ENCODE measurements at regions not wholly inside any gene's neighbourhood (a gene's known extent, or its start where the extent isn't known, plus 50 kb on each side); places are given as distances from the start of the nearest gene placed in this dataset.

DNA sequence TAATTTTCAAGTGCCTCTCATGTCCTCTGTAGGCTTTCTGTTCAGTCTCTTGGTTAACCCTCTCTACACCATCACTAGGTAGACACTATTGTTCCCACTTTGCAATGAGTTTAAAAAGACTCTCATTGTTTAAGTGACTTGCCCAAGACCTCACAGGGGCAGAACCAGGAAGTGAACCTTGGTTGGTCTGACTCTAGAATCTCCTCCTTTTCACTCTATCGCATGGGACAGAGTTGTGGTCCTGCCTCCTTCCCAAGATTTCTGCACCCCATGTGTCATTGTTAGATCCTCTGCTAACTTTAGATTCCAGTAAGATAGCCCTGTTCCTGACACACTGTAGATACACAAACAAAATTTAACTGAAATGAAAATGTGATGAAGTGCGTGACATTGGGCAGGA, 481.7 kb upstream of the USP24 start:
- no peak overlapping the region for H2AFZ ChIP-seq (ENCODE audit: low read length)
- Mint-ChIP-seq H3K4me3 (no peak overlapping the region), H3K36me3 (ENCODE audit: insufficient read depth in 1 of 3, low read depth in 3 of 3) (no peaks in the 10 kb centered on the region), H3K4me1 (no peaks in the 10 kb centered on the region), H3K27me3 (ENCODE audit: low read depth) (no peaks in the 10 kb centered on the region), H3K9me3 (no peaks in the 10 kb centered on the region), H3K27ac (no peak overlapping the region)
- no peak overlapping the region for H2AK5ac ChIP-seq (ENCODE audit: insufficient read length, low read length)
- no peak overlapping the region for H2BK20ac ChIP-seq (ENCODE audit: low read depth, low read length, poor library complexity, severe bottlenecking)
- DNase-seq, result no peak
- H3K4ac ChIP-seq (ENCODE audit: low read depth, low read length), result no peak overlapping the region
- no peak overlapping the region for H3T11ph ChIP-seq (ENCODE audit: low read length)
- H2BK120ac ChIP-seq (ENCODE audit: low read depth, low read length, poor library complexity, severe bottlenecking), result no peak overlapping the region
- H3K27ac ChIP-seq (ENCODE audit: insufficient read length, low read depth, low read length), result no peak overlapping the region
- H3K4me1 ChIP-seq (ENCODE audit: insufficient read depth, low read length), result no peaks in the 10 kb centered on the region
- no peak overlapping the region for H4K5ac ChIP-seq (ENCODE audit: insufficient read length, low read depth, low read length)
- no peak overlapping the region for H3K23ac ChIP-seq (ENCODE audit: insufficient read length, low read depth, low read length)
- no peaks in the 10 kb centered on the region for H3K27me3 ChIP-seq (ENCODE audit: insufficient read depth, low read length)
- TF ChIP-seq, protein P1, sequence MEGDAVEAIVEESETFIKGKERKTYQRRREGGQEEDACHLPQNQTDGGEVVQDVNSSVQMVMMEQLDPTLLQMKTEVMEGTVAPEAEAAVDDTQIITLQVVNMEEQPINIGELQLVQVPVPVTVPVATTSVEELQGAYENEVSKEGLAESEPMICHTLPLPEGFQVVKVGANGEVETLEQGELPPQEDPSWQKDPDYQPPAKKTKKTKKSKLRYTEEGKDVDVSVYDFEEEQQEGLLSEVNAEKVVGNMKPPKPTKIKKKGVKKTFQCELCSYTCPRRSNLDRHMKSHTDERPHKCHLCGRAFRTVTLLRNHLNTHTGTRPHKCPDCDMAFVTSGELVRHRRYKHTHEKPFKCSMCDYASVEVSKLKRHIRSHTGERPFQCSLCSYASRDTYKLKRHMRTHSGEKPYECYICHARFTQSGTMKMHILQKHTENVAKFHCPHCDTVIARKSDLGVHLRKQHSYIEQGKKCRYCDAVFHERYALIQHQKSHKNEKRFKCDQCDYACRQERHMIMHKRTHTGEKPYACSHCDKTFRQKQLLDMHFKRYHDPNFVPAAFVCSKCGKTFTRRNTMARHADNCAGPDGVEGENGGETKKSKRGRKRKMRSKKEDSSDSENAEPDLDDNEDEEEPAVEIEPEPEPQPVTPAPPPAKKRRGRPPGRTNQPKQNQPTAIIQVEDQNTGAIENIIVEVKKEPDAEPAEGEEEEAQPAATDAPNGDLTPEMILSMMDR (conservative IDR thresholded peaks at IDR 0.05), result no peak
- H3K56ac ChIP-seq (ENCODE audit: insufficient read length, low read depth, low read length), result no peak overlapping the region
- no peak overlapping the region for H4K91ac ChIP-seq (ENCODE audit: insufficient read length, low read depth, low read length)
- no peak overlapping the region for H2BK15ac ChIP-seq (ENCODE audit: low read depth, low read length)
- no peak overlapping the region for H2BK12ac ChIP-seq (ENCODE audit: insufficient read length, low read depth, low read length)
- no peak overlapping the region for H3K18ac ChIP-seq (ENCODE audit: insufficient read length, low read depth, low read length)
- H4K20me1 ChIP-seq (ENCODE audit: control insufficient read depth, insufficient read depth, insufficient read length), result no peaks in the 10 kb centered on the region
- no peak overlapping the region for H3K14ac ChIP-seq (ENCODE audit: insufficient read depth, low read length)
- no peaks in the 10 kb centered on the region for H3K23me2 ChIP-seq (ENCODE audit: insufficient read length, low read depth, low read length, poor library complexity, severe bottlenecking)
- H2BK5ac ChIP-seq (ENCODE audit: insufficient read length, low read length), result no peak overlapping the region
- H4K8ac ChIP-seq (replicated peaks; ENCODE audit: insufficient read length, low read depth, low read length), result no peak overlapping the region
- no peaks in the 10 kb centered on the region for H3K79me2 ChIP-seq (ENCODE audit: insufficient read depth, low read length)
- no peaks in the 10 kb centered on the region for H3K9me3 ChIP-seq (ENCODE audit: control insufficient read depth, low read depth, low read length)
- no peak overlapping the region for H3K9ac ChIP-seq (ENCODE audit: extremely low read depth, insufficient read length, low read length)
- no peak overlapping the region for H3K4me2 ChIP-seq (ENCODE audit: insufficient read depth, insufficient read length, low read length)
- no CpG with 5 or more reads among the region's 2 CpGs for WGBS (ENCODE audit: extremely low coverage, insufficient read length, low lambda C conversion rate)
- H3K79me1 ChIP-seq (ENCODE audit: insufficient read depth, low read depth, low read length, poor library complexity, severe bottlenecking), result no peaks in the 10 kb centered on the region

Data from H9 (cell line).